ENCODE measurements at regions not wholly inside any gene's neighbourhood (a gene's known extent, or its start where the extent isn't known, plus 50 kb on each side); places are given as distances from the start of the nearest gene placed in this dataset.

DNA sequence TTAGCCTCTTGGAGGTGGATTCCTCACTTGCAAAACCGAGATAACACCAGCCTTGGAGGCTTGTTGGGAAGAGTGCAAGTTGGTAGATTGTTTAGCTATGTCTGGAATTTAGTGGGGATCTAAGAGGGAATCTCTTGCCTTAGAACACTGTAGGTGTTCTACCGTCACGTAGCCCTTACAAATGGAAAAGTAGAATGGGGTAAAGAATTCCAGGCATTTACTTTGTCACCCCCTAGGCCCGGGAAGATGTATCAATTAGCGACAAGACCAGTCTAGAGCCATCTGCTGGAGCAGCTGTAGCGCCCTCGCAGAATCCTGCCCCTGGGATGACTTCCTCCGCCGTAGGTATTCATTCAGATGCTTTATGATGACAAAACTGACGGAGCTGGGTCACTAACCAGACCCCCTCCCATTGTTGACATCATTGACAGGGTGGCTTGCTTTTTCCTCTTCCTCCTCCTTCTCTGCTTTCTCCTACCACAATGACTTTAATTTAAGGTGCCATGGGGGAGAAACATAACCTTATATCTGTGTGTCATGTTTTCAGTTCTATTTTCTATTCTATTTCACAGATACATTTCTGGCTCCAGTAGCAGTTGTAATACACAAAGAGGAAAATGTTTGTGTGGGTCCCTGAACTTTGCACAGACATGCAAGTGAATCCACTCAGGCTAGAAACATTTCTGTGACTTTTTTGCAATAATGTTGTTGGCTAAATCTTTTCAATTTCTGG lies 262.6 kb upstream of the LYZL1 start:
- no peak for DNase-seq (ENCODE audit: low spot score)

DNA sequence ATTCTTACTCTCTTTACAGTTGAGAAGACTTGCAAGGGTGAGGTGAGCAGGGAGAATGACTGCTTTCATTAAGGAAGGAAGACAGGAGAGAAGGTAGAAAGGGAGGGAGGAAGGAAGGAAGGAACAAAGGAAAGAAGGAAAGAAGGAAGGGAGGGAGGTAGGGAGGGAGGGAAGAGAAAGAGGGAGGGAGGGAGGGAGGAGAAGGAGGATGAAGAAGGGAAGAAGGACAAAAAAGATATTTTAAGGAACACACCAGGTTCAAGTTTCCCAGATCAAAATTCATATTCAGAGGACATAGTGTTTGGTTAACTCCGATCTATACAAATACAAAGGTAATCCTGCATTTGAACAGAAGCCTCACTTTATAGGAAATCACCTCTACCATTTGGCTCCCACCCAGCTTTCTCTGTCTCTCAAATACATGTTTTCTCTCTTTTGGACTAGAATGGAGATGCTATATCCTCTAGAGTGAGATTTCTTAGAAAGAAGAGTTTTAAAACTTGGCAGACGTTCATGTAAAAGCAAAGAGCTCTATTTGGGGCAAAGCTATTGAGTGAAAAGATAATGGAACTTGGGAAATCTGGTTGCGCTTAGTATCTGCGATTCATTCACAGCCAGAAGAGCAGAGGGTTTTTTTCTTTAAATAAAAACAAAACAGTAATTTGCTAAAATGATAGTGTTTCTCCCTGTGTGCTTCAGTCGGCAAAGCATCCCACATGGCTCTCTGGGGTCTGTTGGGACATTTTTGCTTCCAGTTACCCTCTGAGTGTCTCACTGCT lies 261.9 kb upstream of the LYZL1 start:
- no peak for DNase-seq (ENCODE audit: low spot score)

DNA sequence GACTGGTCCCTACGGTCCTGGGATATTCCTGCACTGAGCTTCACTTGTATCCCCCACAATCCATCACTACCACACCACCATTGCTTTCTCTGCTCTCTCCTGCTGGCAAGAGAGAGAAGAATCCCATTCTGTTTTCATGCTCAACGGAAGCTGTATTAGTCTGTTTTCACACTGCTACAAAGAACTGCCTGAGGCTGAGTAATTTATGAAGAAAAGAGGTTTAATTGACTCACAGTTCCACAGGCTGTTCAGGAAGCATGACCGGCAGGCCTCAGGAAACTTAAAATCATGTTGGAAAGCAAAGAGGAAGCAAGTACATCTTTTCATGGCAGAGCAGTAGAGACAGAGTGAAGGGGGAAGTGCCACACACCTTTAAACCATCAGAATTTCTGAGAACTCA lies 260.4 kb upstream of the LYZL1 start:
- DNase-seq (ENCODE audit: low spot score) = no peak

DNA sequence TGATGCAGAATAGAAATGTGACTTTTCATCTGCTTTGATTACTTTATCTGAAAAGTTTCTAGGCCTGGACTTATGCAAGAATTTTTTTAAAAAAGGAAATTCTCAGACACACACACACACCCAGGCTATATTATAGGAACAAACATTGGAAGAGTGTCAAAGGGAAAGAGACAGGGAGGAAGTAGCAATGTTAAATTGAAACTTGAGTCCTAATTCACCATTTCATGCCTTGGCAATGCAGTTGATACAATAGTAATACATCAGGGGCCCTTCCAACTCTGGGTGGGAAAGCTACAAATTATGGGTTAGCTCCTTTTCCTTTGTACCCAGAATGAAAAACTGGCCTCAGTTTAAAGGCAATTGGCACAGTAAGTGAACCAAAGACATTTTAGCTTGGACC lies 258.0 kb upstream of the LYZL1 start:
- DNase-seq (ENCODE audit: low spot score) = no peak

DNA sequence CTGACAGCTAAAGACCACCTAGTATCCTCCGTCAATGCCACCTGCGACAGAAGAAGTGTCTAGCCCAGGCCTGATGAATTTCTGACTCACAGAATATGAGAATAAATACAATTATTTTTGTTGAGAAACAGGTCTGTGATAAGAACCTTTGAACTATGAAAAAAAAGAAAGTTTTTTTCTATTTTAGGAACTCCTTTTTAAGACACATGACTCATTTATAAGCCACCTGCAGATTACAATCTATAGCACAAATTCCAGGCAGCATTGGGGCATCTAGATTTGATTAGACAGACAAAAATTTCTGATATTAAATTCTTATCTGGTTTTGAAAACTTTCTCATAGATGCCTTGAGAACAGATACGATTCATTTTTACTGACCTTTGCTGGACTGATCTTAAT lies 256.7 kb upstream of the LYZL1 start:
- no peak for DNase-seq (ENCODE audit: low spot score)

DNA sequence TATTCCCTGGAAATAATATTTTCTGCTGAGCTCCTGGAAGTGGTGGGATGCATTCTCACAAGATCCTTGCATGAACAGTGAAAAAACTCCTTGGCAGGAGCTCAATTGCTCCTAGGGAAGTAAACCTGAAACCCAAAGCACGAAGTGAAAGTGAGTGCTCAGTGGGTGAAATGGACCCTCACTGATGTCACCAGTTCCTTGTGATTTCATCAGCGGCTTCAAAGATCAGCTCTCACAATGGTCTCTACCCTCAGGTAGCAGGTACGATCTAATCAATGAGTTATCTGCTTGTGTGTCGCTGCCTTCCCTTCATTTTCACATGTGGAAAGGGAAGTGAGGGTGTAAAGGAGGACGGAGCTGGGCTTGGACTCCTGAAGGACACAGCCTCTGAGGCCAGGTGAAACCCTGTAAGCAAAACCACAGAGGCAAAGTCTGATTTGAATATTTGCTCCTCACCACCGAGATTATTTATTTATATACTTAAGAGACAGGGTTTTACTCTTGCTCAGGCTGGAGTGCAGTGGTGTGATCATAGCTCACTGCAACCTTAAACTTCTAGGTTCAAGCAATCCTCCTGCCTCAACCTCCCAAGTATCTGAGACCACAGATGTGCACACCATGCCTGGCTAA lies 255.4 kb upstream of the LYZL1 start:
- no peak for DNase-seq (ENCODE audit: low spot score)

DNA sequence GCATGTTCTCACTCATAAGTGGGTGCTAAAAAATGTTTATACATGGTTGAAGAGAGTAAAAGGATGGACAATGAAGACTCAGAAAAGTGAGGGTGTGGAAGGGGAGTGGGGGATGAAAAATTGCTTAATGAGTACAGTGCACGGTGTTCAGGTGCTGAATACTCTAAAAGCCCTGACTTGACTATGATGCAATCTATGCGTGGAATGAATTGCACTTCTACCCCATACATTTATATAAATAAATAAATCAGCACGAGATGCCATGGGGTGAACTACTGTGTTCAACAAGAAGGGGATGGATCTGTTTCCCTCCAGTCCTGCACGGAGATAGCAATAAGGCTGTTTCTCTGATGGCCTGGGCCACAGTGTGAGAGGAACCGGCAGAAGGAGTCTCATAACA lies 254.3 kb upstream of the LYZL1 start:
- no peak for DNase-seq (ENCODE audit: low spot score)

DNA sequence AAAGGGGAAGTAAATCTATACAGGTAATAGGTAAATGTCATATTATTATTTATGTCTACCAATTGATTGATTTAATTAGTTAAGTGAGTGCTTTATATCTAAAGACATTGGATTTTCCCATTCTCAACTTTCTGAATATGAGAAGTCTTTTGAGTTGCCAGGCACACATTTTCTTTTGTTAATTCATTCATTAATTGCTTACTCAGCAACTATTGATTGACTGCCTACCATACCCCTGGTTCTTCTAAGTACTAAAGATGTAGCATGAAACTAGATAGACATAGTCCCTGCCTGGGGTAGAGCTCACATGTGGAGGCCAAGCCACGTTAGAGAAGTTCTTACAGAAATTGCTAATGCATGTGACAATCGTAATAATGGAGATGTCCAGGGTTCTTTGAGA lies 253.1 kb upstream of the LYZL1 start:
- no peak for DNase-seq (ENCODE audit: low spot score)

DNA sequence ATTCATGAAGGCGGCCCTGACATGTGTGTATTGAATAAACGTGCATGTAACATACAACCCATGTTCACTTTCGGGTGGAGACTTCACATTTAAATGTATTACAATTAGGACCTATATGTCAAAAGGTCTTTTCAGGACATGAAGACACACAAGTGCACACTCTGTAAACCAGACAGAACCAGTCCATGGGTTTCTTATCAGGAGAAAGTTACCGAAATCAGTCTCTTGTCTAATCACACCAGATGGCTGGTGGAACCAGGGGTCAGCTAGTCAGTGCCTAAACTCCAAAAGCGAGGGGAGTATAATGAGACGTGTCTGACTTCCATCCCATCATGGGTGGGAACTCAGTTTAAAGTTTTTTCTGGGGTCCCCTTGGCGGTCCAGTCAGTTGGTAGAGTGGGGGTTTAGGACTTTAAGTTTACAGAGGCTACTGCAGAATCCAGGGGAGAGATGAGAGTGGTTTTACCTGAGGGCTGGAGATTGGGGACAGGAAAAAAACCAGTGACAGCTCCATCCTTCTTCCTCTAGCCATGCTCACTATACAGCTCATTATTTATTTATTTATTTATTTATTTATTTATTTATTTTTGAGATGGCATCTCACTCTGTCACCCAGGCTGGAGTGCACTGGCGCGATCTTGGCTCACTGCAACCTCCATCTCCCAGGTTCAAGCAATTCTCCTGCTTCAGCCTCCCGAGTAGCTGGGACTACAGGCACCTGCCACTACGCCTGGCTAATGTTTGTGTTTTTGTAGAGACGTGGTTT lies 251.3 kb upstream of the LYZL1 start:
- no peak for DNase-seq (ENCODE audit: low spot score)

DNA sequence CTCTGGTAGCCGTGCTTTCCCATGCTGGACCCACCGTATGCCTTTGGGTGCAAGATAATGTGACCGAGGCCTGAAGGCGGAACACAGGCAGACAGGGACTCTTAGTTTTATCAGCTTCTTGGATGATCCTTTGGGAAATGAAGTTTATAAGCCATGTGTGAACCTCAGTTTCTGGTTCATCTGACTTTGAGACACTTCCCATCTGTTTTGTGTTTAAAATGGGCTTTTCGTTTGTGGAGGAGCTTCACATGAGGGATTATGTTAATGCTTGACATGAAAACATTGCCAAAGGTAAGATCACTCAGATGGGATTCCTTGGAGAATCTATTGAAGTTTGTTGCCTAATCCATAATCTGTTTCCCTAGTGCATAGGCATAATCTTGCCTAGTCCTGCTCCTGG lies 249.8 kb upstream of the LYZL1 start:
- DNase-seq (ENCODE audit: low spot score) = no peak

DNA sequence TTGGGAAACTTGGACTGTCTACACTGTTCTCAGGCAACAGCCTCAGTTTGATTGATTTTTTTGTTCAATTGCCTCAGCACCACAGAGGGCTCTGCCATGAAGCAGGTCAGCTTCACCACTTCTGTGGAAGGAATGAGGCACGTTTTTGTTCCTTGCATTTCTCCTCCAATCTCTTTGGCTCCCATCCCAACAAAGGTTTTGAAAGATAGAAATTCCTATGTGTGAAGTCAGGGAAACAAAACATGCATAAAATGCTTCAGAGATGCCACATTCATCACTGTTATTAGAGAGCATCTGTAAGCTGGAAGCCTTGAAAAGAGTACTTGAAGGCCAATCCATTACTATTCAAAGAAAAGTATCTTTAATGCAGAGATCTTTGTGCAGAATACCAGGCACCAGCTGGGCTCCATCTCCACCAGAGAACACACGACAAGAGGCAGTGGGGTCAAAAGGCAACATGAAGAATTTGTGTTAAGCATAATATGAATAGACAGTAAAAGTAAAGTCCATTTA lies 249.1 kb upstream of the LYZL1 start:
- no peak for DNase-seq (ENCODE audit: low spot score)

DNA sequence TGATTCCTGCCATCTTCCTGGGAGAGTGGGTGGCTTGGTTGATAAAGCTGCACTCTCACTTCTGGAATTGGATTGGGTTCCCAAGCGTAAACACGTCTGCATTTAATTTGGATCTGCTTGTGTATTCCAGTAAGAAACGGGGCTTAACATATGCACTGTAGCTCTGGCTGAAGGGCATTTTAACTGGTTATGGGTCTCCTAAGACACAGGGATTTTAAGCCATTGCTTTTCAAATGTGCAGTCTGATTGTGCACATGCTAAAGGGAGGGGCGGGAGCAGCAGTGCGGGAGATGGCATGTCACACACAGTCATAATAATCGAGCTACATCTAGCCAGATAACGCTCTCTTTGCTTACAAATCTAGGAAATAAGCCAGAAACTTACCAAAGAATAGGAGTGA lies 247.3 kb upstream of the LYZL1 start:
- DNase-seq (ENCODE audit: low spot score) = no peak

DNA sequence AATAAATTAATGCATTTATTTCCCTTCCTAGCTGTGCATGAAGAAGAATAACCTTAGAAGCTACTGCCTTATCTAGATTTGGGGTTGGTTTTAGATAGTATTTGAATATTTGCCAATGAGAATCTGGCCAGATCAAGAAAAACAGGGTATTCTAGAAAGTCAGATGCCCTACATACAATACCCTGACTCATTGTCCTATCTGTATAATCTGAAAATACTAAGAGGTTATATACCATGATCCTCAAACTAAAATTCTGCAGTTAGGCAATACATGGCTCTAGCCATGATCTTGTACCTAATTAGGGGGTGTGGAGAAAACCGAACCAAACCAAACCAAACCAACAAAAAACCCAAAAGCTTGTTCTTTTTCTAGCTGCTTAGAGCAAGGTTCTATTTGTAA lies 240.4 kb upstream of the LYZL1 start:
- DNase-seq (ENCODE audit: low spot score) = no peak

DNA sequence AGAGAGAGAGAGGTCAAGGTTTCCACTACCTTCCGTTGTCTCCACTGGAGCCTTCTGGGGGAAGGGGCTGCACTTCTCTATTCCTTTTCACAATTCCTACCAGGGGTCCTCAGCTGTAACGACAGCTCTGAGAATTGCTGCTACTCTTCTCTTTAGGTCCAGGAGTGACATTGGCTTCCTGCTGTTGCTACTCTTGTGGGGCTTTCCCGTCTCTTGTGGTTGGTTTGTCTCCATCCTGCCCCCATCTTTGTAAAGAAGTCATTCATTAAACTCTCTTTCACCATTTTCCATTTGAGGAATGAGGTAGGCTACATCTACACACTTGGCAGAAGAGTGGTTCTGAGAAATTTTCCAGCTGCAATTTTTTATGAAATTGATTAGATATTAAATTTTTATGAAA lies 238.8 kb upstream of the LYZL1 start:
- no peak for DNase-seq (ENCODE audit: low spot score)

DNA sequence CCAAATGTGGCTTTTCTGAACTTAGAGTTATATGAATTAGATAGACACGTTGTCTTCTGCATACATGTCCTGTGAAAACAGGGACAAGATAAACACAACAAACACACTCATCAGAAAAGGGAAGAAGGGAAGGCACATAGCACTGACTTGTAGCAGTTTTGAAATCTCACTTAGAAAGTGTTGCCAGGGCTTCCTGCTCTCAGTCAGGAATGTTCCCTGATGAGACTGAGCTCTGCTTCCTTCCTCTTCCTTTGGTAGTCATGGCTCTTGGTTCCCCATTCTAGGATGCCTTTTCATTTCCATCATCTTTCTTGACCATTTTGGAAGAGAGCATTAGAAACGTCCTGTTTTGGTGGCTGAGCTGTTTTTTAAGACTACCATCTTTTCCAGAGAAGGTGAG lies 233.8 kb upstream of the LYZL1 start:
- no peak for DNase-seq (ENCODE audit: low spot score)

DNA sequence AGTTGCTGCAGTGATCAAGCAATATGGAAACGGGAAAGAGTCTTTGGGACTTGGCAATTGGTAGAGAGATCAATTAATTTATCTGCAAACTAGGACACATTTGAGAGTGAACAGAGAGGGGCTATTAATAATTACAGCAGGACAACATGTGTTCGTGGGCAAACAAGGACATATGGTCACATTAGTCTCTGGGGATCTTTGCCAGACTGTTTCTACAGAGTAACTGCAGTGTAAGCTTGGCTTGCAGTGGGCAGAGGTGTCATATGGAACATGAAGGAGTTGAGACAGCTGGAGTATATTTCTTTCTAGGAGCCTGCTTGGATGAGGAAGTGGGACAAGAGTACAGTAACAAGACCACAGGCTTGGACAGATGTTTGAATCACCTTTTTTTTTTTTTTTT lies 232.1 kb upstream of the LYZL1 start:
- no peak for DNase-seq (ENCODE audit: low spot score)

DNA sequence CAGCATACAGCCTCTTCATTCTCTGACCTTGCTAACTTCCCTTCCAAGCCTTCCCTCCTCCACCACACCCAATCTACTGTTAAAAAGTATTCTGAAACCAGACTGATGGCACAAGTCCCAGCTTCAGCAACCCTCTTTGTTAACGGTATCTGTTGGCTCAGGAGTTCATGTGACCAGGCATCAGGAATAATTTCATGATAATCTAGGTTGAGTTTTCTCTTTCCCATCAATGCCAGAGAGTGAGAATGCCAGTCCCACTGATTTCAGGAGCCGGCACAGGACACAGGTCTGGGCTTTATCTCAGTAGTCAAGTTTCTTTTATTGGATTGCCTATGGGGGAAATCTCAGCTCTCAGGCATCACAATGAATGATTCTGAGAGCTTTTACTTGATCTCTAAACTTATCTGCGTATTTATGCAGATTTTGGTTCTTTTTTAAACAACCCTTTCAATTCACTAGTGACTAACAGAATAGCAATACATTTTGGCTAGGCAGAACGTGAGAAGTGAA lies 231.0 kb upstream of the LYZL1 start:
- no peak for DNase-seq (ENCODE audit: low spot score)

DNA sequence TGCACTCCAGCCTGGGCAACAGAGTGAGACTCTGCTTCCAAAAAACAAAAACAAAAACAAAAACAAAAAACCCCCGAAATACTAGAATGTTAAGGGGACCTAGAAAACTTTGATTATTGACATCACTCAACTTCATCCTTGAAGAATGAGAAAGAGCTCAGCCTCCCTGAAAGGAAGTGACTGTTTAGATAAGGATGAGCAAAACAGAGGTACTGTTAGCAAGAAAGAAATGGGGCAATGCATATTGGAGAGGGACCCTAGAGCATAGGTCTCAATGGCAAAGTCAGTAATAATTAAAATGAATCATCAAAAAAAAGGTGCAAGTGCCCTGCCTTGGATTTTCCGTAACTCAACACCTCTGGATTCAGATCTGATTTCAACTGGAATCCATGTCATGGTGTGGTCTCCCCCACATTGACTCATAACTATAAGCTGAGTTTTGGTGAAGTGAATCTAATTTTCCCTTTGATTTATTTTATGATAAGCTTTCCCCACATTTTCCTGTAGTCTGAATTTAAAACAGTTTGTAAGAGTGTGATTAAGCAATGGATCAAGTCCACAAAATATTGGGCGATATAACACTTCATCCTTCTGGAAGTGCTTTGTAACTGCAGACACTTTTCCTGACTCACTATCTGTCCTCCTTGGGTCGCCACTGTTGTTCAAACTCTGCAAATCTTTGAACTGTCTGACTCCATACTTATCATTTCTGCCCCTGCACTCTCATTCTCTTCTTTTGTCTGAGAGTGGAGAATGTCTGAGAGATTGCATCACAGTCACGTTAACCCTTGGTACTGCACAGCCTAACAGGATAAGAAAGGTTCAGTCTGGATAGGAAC lies 224.8 kb upstream of the LYZL1 start:
- DNase-seq (ENCODE audit: low spot score) = no peak

DNA sequence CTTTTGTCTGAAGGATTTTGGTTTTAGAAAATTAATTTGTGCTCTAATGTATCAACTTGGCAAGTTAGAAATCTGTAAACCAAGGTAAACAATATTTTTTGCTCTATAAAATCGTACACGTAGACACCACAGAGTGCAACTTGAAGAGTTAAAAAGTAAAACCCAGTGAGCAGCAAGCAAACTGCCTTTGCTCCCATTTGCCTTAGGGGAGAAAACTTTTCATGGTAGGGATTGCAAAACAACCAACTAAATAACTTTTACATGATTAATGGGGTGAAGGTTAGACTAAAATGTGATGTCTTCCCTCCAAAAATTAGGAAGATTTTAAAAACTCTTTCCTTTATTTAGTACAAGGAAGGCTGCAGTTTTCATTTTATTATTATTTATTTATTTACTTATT lies 224.2 kb upstream of the LYZL1 start:
- DNase-seq (ENCODE audit: low spot score) = no peak

DNA sequence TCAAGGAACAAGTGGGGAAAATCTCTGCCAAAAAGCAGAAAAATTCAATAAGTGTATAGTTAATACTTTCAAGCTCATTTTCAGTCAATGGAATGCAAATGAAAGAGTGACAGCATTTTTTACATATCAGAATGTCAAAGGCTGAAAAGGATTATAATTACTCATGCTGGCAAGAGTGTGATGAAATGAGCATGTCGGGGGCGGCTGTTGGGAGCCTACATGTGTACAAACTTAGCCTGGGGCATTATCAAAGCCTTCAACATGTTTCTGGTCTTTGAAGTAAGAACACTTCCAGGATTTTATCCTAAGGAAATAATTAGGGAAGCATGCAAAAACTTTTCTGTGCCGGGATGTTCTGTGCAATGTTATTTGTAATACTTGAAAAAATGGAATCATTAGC lies 221.7 kb upstream of the LYZL1 start:
- no peak for DNase-seq (ENCODE audit: low spot score)

DNA sequence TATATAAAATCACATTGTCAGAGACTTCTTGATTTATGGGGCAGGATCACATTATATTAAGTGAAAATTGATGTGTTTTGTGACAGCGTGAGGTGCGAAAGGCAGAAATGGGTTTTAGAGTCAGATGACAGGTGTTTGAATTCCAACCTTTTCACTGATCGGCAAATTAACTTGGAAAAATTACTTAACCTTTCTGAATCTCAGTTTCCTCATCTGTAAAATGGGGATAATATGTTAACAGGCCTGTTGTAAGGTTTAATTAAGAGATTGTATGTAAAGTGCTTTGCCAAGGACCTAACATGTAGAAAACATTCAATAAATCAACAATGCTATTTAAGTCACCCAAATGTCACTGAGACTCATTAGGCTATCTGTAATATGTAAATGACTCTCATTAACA lies 221.2 kb upstream of the LYZL1 start:
- no peak for DNase-seq (ENCODE audit: low spot score)

All from HT-29 (cell line).